H1 (cell line): ENCODE measurements at regions not wholly inside any gene's neighbourhood (a gene's known extent, or its start where the extent isn't known, plus 50 kb on each side); places are given as distances from the start of the nearest gene placed in this dataset.

Experiments used
- CBX5 ChIP-seq: fragments of 300-800, 300-1000 bp; sonication (generic); IDR thresholded peaks from 2 replicates; pipeline ENCODE4 v1.7.1; 2016; ENCODE audit warnings: antibody characterized with exemption, low read length, low read depth
- KDM1A ChIP-seq: fragments of 200-600, 300-600 bp; sonication (generic); IDR thresholded peaks from 2 replicates; pipeline ENCODE4 v1.7.1; 2016; ENCODE audit warnings: mild to moderate bottlenecking, low read length, borderline replicate concordance
- KDM4A ChIP-seq: IDR thresholded peaks from one replicate; pipeline ENCODE4 v1.7.1; 2012; ENCODE audit warnings: low read depth, mild to moderate bottlenecking, moderate library complexity, low read length, inconsistent platforms; ENCODE audit not compliant: severe bottlenecking
- MAFK ChIP-seq: IDR thresholded peaks from 2 replicates; pipeline ENCODE4 v1.6.1; 2012; ENCODE audit warnings: low read depth, mild to moderate bottlenecking, improper control_type of control experiment, low read length
- TF ChIP-seq, protein P1 (sequence below): fragments of 300-600 bp; sonication (generic); IDR thresholded peaks from 2 replicates; pipeline ENCODE4 v1.7.1; 2012; ENCODE audit warnings: low read length, moderate library complexity, mild to moderate bottlenecking, inconsistent platforms; ENCODE audit not compliant: insufficient replicate concordance

DNA sequence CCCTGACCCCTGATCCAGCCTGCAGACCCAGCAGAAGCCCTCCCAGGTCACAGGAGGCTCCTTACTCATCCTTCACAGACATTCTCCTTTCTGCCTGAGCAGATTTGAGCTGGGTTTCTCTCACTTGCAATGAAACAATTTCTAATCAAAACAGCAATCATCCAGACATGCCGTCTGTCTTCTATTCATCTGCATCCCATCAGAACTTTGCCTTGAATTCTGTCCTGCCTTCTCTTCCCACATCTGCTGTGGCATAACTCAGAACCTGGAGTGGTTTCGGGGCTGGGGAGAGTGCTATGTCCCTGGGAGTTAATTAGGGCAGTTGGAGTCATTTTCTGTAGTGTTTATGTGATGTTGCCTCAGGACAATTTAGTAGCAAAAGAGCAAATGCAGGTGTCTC, 278.6 kb downstream of the CBLN1 start (continued):
- TF ChIP-seq, protein P1, sequence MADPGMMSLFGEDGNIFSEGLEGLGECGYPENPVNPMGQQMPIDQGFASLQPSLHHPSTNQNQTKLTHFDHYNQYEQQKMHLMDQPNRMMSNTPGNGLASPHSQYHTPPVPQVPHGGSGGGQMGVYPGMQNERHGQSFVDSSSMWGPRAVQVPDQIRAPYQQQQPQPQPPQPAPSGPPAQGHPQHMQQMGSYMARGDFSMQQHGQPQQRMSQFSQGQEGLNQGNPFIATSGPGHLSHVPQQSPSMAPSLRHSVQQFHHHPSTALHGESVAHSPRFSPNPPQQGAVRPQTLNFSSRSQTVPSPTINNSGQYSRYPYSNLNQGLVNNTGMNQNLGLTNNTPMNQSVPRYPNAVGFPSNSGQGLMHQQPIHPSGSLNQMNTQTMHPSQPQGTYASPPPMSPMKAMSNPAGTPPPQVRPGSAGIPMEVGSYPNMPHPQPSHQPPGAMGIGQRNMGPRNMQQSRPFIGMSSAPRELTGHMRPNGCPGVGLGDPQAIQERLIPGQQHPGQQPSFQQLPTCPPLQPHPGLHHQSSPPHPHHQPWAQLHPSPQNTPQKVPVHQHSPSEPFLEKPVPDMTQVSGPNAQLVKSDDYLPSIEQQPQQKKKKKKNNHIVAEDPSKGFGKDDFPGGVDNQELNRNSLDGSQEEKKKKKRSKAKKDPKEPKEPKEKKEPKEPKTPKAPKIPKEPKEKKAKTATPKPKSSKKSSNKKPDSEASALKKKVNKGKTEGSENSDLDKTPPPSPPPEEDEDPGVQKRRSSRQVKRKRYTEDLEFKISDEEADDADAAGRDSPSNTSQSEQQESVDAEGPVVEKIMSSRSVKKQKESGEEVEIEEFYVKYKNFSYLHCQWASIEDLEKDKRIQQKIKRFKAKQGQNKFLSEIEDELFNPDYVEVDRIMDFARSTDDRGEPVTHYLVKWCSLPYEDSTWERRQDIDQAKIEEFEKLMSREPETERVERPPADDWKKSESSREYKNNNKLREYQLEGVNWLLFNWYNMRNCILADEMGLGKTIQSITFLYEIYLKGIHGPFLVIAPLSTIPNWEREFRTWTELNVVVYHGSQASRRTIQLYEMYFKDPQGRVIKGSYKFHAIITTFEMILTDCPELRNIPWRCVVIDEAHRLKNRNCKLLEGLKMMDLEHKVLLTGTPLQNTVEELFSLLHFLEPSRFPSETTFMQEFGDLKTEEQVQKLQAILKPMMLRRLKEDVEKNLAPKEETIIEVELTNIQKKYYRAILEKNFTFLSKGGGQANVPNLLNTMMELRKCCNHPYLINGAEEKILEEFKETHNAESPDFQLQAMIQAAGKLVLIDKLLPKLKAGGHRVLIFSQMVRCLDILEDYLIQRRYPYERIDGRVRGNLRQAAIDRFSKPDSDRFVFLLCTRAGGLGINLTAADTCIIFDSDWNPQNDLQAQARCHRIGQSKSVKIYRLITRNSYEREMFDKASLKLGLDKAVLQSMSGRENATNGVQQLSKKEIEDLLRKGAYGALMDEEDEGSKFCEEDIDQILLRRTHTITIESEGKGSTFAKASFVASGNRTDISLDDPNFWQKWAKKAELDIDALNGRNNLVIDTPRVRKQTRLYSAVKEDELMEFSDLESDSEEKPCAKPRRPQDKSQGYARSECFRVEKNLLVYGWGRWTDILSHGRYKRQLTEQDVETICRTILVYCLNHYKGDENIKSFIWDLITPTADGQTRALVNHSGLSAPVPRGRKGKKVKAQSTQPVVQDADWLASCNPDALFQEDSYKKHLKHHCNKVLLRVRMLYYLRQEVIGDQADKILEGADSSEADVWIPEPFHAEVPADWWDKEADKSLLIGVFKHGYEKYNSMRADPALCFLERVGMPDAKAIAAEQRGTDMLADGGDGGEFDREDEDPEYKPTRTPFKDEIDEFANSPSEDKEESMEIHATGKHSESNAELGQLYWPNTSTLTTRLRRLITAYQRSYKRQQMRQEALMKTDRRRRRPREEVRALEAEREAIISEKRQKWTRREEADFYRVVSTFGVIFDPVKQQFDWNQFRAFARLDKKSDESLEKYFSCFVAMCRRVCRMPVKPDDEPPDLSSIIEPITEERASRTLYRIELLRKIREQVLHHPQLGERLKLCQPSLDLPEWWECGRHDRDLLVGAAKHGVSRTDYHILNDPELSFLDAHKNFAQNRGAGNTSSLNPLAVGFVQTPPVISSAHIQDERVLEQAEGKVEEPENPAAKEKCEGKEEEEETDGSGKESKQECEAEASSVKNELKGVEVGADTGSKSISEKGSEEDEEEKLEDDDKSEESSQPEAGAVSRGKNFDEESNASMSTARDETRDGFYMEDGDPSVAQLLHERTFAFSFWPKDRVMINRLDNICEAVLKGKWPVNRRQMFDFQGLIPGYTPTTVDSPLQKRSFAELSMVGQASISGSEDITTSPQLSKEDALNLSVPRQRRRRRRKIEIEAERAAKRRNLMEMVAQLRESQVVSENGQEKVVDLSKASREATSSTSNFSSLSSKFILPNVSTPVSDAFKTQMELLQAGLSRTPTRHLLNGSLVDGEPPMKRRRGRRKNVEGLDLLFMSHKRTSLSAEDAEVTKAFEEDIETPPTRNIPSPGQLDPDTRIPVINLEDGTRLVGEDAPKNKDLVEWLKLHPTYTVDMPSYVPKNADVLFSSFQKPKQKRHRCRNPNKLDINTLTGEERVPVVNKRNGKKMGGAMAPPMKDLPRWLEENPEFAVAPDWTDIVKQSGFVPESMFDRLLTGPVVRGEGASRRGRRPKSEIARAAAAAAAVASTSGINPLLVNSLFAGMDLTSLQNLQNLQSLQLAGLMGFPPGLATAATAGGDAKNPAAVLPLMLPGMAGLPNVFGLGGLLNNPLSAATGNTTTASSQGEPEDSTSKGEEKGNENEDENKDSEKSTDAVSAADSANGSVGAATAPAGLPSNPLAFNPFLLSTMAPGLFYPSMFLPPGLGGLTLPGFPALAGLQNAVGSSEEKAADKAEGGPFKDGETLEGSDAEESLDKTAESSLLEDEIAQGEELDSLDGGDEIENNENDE, result no peak
- TF ChIP-seq KDM4A (no peak), CBX5 (no peak), KDM1A (no peak), MAFK (no peak)
- TF ChIP-seq, all 59 proteins: peak for 0
